GM19467 (cell line): ENCODE measurements at regions not wholly inside any gene's neighbourhood (a gene's known extent, or its start where the extent isn't known, plus 50 kb on each side); places are given as distances from the start of the nearest gene placed in this dataset.

Experiments
- ATAC-seq: cut with Tn5 transposase; IDR thresholded peaks from one replicate; pipeline ENCODE4 v1.9.1; 2021; ENCODE audit warnings: mild to moderate bottlenecking, moderate library complexity; ENCODE audit not compliant: unreplicated experiment

DNA sequence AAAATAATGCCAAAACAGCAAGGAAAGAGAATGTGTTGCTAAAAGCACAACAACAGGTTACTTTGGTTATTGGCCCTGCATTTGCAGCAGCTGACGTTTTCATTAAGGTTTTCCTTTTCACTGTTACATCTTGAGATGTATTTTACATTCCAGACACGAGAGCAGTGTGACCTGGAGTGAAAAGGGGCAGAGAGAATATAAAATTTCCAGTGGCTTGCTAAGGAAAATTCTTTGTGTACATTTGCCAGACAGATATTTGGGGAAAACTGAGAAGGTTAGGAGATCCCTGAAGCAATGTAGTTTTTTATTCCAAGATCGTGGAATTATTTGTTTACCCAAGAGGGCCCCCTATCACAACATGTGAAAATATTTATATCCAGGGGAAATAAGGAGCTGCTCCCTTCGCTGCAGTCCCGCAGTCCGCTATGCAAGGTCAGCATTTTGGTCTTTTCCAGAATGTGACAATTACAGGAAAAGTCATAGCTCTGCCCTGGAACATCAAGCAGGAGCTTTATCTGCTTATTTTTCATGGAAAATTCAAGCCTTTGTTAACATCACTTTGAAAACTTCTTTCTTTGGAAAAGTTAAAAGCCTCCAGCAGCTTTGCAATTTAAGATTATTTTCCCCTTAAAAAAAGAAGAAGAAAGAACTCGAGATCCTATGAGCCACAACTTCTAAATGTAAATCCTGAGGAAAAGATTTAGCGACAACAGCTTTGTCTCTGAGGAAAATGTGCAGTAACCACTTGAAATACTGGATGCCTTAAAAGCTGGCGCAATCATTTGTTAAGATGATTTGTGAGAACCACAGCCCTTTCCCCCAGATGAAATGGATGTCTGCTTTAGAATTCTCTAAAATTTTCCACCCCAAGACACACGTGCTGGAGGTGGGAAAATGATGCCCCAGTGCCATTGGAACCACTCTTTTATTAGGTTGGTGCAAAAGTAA lies 256.4 kb upstream of the TPM1 start:
- ATAC-seq: no peak

DNA sequence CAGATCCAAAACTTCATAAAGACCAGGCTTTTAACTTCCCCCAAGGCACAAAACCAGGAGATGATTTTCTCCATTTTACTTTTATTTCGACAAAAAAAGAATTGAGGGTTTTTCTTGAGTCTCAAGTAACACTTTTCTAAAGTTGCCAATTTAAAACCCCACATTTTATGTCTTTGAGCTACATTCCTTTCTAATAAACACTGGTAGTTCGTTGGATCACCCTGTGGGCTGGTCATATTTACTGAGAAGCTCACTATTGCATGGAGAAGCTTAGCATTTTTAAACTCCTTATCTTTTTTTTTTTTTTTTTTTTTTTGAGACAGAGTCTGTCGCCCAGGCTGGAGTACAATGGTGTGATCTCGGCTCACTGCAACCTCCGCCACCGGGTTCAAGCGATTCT lies 255.1 kb upstream of the TPM1 start:
- ATAC-seq: no peak

DNA sequence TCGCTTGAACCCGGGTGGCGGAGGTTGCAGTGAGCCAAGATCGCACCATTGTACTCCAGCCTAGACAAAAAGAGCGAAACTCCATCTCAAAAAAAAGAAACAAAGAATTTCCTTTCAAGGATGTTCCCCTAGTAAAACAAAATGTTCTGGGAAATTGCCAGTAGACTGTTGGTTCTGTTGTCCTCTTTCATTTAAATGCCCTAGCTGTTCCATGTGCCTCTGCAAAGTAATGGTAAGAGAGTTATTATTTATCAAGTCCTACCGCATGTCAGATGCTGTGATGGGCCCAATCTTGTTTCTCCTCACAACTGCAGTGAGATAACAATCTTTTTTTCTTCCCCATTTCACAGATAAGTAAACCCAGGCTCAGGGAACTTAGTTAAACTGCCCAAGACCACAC lies 254.3 kb upstream of the TPM1 start:
- ATAC-seq: no peak

DNA sequence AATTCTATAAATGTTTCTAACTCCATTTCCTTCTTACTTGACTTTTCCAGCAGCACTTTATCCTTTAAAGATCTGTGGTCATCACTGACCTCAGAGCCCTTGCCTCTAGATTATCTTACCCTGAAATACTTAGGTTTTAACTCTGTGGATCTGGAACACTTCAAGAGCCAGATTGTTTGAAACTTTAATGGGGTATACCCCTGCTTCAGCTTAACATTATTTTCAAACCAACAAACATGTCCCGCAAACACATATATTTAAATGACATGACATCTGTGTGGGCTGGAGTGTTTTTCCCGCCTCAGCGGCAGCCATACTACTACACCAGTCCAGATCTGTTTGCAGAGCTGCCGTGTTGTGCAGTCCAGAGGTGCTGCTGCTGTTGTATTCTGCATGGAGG lies 252.0 kb upstream of the TPM1 start:
- ATAC-seq: no peak

DNA sequence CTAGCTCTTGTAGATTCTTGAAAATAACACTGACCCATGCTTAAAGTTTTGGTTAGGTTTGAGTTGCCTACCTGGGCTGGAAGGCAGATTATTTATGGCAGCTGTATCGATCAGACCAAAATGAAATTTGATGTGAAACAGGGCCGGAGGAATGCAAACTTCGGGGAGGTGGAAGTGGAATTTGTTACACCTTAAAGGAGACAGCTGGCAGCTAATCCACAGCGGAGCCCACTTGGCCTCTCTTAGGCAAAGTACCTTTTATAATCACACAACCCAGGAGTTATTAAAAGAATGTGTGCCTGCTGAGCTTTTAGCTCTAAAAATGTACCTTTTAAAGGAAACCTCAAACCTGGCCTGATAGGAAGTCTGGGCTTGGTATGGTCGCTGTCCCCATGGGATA lies 250.9 kb upstream of the TPM1 start:
- no peak for ATAC-seq

DNA sequence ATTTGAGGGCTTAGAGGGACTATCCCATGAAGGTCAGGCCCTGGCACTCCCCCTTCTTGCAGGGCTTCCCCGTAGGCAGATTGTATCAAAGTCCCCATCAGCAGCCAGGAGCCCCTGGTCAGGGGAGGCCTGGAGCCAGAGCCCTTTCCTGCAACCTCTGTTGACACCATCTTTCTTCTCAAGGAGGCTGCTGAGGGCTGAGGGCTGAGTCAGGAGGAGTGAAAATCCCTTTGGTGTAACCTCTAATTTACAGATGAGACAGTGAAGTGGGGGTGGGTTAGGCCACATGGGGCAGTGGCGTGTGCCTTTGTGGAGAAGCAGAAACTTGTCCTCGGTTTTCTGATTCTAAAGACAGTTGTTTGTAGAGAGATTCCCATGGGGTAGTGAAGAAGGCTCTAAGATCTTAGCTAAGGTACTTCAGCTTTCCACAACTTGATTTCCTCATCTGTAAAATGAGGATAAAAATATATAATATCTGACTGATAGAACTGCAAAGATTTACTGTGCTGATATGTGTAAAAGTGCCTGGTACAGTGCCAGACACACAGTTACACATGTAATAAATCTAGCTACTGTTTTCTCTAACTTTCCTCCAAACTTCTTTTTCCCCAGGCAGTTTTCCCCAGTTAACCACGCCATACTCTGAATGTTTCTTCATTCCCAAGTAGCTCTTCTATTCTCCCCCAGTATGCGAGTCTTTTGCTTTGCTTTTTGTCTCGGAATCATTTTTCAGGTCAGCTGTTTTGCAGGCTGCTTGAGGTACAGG lies 249.4 kb upstream of the TPM1 start:
- no peak for ATAC-seq

DNA sequence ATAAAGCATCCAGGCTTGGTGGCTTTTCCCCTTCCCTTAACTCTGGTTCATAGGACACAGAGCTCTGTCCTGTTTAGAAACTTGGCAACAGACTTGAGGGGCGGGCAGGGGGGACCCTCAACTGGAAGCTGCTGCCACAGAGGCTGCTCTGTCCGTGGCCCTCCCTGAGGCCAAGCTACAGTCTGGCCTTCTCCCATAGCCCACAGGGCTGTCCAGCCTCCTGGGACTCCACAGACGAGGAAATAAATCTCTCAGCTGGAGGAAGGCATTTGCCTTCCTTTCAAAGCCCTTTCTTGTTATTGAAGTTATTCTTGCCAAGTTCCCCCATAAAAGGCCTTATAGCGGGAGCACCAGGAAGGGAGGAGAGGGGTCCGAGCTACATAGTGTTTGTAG lies 248.8 kb upstream of the TPM1 start:
- no peak for ATAC-seq

DNA sequence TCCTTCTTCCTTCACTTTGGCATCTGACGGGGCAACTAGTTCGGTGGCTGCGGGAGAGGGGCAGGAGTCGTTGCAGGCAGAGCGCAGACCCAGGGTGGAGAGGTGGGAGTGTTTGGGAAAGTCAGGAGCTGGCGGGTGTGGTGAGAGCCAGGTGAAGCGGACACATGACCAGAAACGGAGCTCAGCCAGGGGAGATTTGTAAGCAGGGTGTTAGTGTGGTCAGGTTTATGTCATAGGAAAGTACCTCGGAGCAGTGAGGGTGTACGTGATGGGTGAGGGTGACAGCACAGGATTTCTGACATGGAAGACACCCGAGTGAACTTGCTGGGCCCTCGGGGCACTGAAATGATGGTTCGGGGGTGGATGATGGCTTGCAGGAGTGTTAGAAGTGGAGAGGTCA lies 247.4 kb upstream of the TPM1 start:
- ATAC-seq: no peak

DNA sequence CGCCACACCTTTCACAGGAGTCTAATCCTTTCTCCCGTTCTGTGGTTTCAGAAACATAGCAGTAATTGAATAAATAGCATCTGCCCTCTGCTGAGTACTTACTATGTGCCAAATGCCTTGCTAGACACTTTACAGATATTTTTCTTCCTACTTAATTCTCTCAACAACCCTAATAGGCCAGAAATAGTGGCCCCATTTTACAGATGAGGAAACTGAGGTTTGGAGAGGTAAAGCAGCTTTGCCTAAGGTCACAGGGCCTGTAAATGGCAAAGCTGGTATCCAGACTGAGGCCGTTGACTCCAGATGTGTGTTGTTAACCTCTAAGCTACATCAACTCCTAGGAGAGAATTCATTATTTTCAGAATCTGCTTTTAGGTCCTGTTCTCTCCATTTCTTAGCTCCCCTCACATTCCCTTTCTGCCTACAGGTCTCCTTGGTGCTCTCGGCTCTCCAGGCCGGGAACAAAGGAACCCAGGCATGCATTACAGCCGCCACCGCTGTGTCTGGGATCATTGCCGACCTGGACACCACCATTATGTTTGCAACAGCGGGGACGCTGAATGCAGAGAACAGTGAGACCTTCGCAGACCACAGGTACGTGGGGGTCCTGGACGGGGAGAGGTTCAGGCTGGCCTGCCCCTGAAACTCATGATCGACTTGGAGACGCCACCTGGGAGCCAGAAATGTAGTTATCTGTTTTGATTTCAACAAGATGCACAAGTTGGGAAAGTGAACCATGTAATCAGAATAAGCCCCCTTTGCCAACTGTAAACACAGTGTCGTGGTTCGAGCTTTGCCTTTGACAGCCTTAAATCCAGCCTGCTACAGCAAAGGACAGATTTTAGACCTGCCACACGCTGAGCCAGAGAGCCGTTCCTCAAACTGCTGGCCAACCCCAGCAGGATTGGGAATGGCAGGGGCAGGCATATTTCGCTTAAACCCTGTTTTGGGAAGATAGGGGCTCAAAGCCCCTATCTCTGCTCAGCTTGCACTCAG lies 246.5 kb upstream of the TPM1 start:
- ATAC-seq: no peak

DNA sequence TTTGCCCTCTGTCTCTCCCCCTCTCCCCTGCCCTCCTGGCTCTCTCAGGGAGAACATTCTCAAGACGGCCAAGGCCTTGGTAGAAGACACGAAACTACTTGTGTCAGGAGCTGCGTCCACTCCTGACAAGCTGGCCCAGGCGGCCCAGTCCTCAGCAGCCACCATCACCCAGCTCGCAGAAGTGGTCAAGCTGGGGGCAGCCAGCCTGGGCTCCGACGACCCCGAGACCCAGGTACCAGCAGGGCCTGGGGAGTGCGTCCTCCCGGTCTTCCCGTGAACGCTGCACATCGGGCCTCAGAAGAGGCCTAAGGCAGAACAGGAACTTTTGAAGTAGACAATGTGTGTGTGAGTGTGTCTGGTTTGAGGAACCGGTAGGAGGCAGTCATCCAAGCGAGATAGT lies 245.4 kb upstream of the TPM1 start:
- ATAC-seq: no peak

DNA sequence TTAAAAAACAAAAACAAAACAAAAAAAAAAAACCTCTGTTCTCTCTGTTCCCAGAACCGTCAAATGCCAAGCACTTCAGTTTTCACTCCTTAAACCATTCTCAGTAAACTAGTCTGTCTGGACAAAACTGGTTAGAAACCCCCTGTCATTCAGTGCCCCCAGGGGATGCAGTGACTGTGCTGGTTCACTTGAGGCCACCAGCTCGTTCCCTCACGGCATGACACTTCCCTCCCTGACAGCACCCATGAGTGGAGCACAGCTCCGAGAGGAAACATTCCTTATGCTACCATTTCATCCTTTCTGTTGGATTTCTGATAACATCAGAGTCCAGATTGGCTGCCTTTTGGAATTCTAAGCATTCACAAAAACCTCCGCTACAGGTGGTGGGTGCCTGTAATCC lies 244.0 kb upstream of the TPM1 start:
- ATAC-seq: no peak

DNA sequence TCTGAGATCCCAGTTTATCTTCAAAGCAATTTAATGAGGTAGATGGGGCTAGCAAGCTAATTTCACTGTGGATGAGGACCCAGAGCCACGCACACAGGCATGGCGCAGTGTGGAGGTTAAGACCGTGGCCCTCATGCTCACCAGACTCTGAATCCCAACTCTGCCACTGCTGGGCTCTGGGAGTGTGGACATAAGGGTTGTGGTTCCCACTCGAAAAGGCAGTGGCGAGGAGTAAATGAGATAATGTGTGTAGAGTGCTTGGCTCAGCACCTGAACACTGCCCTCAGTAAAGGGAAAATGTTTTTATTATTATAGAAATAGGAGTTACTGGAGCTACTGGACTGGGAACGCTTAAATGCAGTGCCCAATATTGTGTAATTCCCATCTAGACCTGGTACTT lies 243.5 kb upstream of the TPM1 start:
- no peak for ATAC-seq

DNA sequence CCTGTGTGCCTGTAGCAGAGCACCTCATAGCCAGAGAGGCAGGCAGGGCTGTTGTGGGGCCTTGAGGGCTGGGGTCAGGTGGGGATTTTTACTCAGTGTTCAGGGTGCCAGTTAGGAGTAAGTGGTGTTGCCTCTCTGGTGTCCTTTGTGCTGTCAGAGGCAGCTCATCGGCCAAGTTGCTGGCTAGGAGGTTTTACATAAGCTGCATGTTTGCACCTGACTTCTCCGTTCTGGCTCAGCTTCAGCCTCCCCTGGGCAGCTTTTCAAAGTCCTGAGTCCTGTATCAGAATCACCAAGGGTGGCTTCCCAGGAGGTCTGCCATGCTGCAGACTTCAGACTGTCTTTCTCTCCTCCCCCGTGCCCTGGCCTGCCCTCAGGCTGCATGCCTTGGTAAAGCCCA lies 242.6 kb upstream of the TPM1 start:
- ATAC-seq: no peak

DNA sequence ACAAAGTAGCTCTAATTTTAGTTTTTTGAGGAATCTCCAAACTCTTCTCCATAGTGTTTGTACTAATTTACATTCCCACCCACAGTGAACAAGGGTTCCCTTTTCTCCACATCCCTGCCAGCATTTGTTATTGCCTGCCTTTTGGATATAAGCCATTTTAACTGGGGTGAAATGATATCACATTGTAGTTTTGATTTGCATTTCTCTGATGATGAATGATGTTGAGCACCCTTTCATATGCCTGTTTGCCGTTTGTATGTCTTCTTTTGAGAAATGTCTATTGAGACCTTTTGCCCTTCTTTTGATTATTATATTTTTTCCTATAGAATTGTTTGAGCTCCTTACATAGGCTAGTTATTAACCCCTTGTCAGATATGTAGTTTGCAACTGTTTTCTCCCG lies 239.9 kb upstream of the TPM1 start:
- no peak for ATAC-seq

DNA sequence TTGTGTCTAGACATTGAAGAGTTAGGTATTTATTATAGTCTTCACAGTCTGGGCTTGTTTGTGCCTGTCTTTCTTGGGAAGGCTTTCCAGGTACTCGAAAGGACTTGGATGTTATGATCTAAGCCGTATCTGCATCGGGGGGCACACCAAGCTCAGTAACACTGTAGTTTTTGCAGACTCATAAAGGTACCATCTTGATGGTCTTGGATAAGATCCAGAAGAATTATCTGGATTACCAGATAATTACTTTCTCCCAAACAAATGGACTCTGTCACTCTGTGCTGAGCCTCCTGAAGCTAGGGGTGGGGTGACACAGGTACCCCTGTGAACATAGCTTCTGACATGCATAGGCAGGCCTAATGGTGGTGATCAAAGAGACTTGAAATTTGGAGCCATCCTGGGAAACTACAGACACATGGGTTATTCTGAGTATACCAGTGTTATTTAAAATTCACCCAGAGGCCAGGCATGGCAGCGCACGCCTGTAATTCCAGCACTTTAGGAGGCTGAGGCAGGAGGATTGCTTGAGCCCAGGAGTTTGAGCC lies 238.6 kb upstream of the TPM1 start:
- ATAC-seq: no peak

DNA sequence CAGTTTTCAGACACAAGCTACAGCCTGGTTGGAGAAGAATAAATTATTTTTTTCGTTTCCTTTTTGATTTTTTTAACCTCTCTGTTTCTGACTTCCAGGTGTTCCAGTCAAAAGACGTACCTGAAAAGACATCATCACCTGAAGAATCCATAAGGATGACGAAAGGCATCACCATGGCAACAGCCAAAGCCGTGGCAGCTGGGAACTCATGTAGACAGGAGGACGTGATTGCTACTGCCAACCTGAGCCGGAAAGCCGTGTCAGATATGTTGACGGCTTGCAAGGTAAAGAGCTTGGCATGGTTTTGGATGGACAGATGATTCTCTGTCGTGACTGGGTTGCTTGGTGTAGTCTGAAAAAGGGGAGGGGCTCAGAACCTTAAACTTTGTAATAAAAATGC lies 237.0 kb upstream of the TPM1 start:
- no peak for ATAC-seq

DNA sequence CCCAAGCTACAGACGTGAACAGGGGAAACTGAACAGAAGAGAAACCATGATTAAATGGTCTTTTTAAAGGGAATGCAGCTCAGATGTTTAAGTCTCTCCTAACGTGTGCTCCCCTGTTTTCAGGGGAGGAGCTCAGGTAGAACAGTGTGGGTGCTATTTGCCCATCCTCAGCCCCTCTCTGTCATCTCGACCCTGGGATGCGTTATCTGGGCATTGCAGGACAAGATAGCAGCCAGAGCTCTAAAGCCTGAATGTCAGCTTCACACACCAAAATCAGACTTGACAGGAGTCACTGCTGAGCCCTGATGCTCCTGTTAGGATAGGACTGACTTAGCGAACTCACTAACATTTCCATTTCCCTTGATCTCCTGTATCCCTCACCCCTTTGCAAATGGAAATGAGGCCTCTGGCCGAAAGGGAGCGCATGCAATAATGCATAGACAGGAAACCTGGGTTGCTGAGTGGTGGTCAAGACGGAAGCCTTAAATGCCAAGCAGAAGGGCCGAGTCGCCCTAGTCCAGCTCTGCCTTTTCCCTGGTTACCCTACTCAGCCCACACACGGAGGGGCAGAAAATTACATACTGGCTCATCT lies 234.9 kb upstream of the TPM1 start:
- no peak for ATAC-seq

DNA sequence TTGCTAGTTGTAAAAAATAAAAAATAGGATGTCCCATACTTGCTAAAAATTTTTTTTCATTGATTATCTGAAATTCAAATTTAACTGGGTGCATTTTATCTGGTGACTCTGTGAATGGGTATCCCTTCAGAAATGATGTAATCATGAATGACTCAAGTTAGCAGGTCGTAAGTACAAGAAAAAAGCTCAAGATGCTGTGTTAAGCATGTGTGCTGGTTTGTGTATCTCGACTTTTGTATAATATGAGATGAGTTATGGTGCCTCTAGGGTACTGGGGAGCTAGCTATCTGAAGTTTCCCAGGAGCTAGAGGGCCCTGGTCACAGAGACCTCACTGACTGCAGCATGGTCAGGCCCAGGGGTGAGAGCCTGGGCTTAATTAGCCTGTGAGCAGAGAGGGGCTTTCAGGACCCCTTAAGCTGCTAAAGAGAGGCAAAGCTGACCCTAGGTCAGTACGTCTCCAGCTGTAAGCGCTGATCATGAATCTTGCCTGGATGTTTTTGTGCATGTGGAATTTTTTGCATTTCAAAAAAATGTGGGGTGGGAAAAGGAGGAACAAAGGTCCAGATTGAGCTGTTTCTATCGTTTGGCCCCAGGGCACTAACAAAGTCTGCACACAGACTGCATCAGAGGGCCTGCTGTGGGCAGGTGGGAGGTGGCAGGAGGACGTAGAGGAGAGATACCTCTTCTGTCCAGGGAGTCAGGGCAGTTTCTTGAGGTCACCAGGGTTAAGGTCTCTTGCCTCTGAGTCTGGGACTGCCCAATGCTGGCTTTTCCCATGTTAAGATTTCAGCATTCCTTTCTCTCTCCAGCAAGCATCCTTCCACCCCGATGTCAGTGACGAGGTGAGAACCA lies 233.2 kb upstream of the TPM1 start:
- no peak for ATAC-seq

DNA sequence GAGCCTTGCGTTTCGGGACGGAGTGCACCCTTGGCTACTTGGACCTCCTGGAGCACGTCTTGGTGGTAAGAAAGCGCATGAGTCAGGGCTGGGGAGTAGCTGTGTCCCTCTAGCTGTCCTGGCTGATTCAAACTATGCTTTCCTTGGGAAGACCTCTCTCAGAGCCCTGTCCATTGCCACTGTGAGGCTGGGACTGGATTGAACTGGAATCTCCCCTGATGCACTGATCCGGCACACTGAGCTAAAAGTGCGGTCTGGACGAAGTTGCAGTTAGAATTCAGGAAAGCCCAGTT lies 232.6 kb upstream of the TPM1 start:
- no peak for ATAC-seq

DNA sequence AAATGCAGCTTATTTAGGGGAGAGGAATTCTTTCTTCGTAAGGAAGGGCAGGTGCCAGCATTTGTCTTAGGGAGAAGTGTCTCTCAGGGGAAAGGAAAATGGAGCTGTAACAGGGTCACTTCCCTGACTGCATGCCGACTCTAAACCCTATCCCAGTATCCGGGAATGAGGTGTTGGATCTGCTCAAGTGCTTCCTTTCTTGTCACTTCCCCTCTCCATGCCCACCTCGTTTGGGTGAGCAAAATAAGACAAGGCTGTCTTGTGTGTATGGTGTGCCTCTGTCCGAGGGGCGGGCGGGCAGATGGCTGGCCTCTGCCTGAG lies 230.1 kb upstream of the TPM1 start:
- no peak for ATAC-seq
